Activated T-cell treated with anti-CD3 and anti-CD28 coated beads, Interleukin-2, amount 50 U/mL, for 72 hours (primary cell): ENCODE measurements at regions not wholly inside any gene's neighbourhood (a gene's known extent, or its start where the extent isn't known, plus 50 kb on each side); places are given as distances from the start of the nearest gene placed in this dataset.
A peak's percentile ranks its signal among the peaks of the same experiment; 100 is the strongest.

Experiments used
- ATAC-seq, 2 donors: fragments of 150-1000 bp; cut with Tn5 transposase; replicated peaks in 1 of 2; 2 replicates each; pipeline ENCODE4 v1.10.0; 2021; ENCODE audit warnings: moderate library complexity in 2 of 2, mild to moderate bottlenecking in 1 of 2
- DNase-seq, 2 donors: peaks; one replicate each; pipeline ENCODE4 v3.0.0; 2021 to 2022; ENCODE audit warnings: mixed read lengths in 1 of 2
- H3K27ac Mint-ChIP-seq: one replicate; pipeline ENCODE4 v1.8.0; 2022; ENCODE audit warnings: mild to moderate bottlenecking, moderate library complexity, mixed read lengths
- H3K27me3 Mint-ChIP-seq: one replicate; pipeline ENCODE4 v1.8.0; 2022; ENCODE audit warnings: low read depth, mixed read lengths
- H3K36me3 Mint-ChIP-seq, 2 donors: one replicate each; pipeline ENCODE4 v1.8.0; 2022; ENCODE audit warnings: mixed read lengths in 2 of 2, mild to moderate bottlenecking in 1 of 2; ENCODE audit not compliant: insufficient read depth in 2 of 2
- H3K4me1 Mint-ChIP-seq: one replicate; pipeline ENCODE4 v1.8.0; 2022; ENCODE audit warnings: low read depth, mixed read lengths
- H3K4me3 Mint-ChIP-seq, 2 donors: one replicate each; pipeline ENCODE4 v1.8.0; 2022; ENCODE audit warnings: mild to moderate bottlenecking in 2 of 2, mixed read lengths in 2 of 2, moderate library complexity in 2 of 2
- H3K9me3 Mint-ChIP-seq, 2 donors: one replicate each; pipeline ENCODE4 v1.8.0; 2022; ENCODE audit warnings: mixed read lengths in 2 of 2

DNA sequence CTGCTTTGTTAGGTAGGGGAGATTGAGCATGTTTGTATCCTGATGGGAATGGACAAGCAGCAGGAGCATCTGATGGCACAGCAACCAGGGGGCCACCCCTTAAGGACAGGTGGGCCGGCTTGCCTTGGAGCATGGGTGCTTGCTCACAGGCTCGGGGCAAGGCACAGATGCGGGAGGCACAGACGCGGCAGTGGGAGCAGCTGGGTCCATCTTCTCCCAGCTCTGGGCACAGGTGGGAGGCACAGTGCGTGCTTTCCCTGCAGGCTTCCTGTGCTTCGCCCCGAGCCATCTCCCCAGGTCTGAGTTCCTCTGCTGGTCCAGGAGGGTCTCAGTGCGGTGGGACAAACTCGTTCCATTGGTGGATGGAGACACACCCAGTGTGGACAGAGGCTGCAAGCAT lies 73.6 kb upstream of the BHLHE23 start:
- Mint-ChIP-seq H3K4me1 (no peaks in the 10 kb centered on the region), H3K4me3 (no peak overlapping the region), H3K27ac (no peak overlapping the region), H3K36me3 (peaks cover 5 to 13% of the 10 kb centered on the region in 2 donors), H3K9me3 (peaks cover 8 to 11% of the 10 kb centered on the region in 2 donors), H3K27me3 (peaks cover 19% of the 10 kb centered on the region)
- no peak for DNase-seq
- no peak for ATAC-seq

DNA sequence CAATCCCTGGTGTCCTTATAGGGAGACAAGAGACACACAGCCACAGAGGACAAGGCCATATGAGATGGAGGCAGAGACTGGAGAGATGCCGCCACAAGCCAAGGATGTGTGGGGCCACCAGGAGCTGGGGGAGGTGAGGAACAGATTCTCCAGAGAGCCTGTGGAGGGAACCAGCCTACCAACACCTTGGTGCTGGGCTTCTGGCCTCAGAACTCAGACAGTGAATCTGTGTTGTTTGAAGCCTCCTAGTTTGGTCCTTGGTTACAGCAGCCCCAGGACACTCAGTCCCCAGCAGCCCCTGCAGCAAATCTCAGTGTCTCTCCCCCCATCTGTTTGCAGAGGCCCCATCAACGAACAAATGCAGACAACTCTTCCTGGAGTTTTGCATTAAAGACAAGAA lies 73.2 kb upstream of the BHLHE23 start:
- no peak for DNase-seq
- Mint-ChIP-seq H3K9me3 (peaks cover 8 to 11% of the 10 kb centered on the region in 2 donors), H3K4me1 (no peaks in the 10 kb centered on the region), H3K4me3 (no peak overlapping the region), H3K36me3 (peaks cover 5 to 13% of the 10 kb centered on the region in 2 donors), H3K27me3 (peaks cover 19% of the 10 kb centered on the region), H3K27ac (no peak overlapping the region)
- ATAC-seq = no peak

DNA sequence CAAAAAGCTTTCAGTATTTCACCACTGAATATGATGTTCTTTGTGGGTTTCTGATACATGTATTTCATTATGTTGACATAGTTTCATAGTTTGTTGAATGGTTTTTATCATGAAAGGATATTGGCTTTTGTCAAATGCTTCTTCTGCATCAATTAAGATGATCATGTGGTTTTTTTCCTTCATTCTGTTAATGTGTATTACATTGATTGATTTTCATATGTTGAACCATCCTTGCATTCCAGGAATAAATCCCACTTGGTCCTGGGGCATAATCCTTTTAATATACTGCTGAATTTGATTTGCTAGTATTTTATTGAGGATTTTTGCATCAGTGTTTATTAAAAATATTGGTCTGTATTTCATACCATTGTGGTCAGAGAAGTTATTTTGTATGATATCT lies 70.9 kb upstream of the BHLHE23 start:
- H3K36me3 Mint-ChIP-seq = peaks cover 5 to 13% of the 10 kb centered on the region in 2 donors
- peaks cover 8 to 11% of the 10 kb centered on the region in 2 donors for H3K9me3 Mint-ChIP-seq
- DNase-seq = no peak
- H3K4me1 Mint-ChIP-seq = no peaks in the 10 kb centered on the region
- ATAC-seq = no peak
- H3K27me3 Mint-ChIP-seq = peaks cover 24% of the 10 kb centered on the region
- H3K27ac Mint-ChIP-seq = no peak overlapping the region
- H3K4me3 Mint-ChIP-seq = no peak overlapping the region

DNA sequence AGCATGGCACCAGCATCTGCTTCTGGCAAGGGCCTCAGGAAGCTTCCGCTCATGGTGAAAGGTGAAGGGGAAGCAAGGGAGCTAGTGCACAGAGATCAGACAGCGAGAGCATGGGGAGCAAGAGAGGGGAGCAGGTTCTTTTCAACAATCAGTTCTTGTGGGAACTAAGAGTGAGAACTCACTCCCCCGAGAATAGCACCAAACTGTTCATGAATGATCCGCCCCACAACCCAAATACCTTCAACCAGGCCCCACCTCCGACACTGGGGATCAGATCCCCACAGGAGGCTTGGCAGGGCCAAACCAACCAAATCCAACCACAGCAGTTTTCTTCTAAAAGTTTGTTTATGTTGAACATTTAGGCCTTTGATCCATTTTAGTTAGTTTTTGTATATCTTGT lies 69.7 kb upstream of the BHLHE23 start:
- Mint-ChIP-seq H3K27ac (no peak overlapping the region), H3K27me3 (peaks cover 28% of the 10 kb centered on the region), H3K9me3 (peaks cover 8 to 11% of the 10 kb centered on the region in 2 donors), H3K4me1 (no peaks in the 10 kb centered on the region), H3K4me3 (no peak overlapping the region), H3K36me3 (peaks cover 5 to 13% of the 10 kb centered on the region in 2 donors)
- ATAC-seq (no peak), DNase-seq (no peak)

DNA sequence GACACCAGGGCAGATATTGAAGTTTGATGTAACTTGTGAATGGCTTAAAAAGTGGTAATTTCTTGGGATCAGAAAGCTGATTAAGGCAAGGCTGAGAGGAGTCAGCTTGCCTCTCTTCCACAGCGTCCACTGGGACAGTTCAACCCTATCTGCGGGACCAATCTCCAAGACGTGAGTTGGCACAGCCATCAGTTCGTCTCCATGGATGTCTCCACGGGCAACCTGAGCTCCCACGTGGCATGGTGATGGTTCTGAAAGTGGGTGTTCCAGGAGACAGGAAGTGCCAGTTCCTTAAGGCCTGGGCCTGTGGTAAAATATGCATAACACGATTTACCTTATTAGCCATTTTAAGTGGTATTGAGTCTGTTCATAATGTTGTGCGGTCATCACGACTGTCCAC lies 67.9 kb upstream of the BHLHE23 start:
- ATAC-seq = no peak
- H3K4me3 Mint-ChIP-seq = no peak overlapping the region
- peaks cover 5 to 11% of the 10 kb centered on the region in 2 donors for H3K36me3 Mint-ChIP-seq
- peaks cover 8 to 11% of the 10 kb centered on the region in 2 donors for H3K9me3 Mint-ChIP-seq
- H3K27ac Mint-ChIP-seq = no peak overlapping the region
- no peak for DNase-seq
- H3K4me1 Mint-ChIP-seq = no peaks in the 10 kb centered on the region
- peaks cover 35% of the 10 kb centered on the region for H3K27me3 Mint-ChIP-seq

DNA sequence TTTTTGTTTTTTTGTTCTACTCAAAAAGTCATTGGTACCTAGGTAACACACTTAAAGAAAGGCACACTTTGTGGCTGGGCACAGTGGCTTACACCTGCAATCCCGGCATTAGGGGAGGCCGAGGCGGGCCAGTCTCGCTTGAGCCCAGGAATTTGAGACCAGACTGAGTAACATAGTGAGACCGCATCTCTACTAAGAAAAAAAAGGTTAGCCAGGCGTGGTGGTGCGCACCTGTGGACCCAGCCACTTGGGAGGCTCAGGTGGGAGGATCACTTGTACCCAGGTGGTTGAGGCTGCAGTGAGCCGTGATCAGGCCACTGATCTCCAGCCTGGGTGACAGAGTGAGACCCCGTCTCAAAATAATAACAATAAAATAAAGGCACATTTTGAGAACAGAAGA lies 67.4 kb upstream of the BHLHE23 start:
- Mint-ChIP-seq H3K4me1 (no peaks in the 10 kb centered on the region), H3K27ac (no peak overlapping the region), H3K36me3 (peaks cover 5 to 11% of the 10 kb centered on the region in 2 donors), H3K9me3 (peaks cover 8 to 11% of the 10 kb centered on the region in 2 donors), H3K27me3 (peaks cover 34% of the 10 kb centered on the region), H3K4me3 (no peak overlapping the region)
- ATAC-seq (no peak), DNase-seq (no peak)

DNA sequence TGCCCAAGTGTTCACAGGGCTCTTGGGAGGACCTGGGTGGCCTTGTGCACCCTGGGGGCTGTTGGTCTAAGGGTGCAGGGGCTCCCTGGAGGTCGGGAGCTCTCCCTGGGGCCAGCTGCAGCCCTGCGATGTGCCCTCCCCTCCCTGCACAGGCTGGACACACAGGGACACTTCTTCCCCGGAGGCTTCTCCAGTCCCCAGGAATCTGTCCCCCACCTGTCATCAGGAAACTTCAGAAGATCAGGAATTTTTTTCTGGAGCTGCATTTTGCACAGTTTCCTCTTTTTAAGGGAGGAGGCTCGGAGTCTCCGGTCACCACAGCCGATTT lies 66.9 kb upstream of the BHLHE23 start:
- DNase-seq (no peak), ATAC-seq (no peak)
- H3K27ac Mint-ChIP-seq = no peak overlapping the region
- H3K36me3 Mint-ChIP-seq = peaks cover 5 to 11% of the 10 kb centered on the region in 2 donors
- no peaks in the 10 kb centered on the region for H3K4me1 Mint-ChIP-seq
- H3K4me3 Mint-ChIP-seq = no peak overlapping the region
- H3K27me3 Mint-ChIP-seq = peaks cover 34% of the 10 kb centered on the region
- peaks cover 8 to 11% of the 10 kb centered on the region in 2 donors for H3K9me3 Mint-ChIP-seq

DNA sequence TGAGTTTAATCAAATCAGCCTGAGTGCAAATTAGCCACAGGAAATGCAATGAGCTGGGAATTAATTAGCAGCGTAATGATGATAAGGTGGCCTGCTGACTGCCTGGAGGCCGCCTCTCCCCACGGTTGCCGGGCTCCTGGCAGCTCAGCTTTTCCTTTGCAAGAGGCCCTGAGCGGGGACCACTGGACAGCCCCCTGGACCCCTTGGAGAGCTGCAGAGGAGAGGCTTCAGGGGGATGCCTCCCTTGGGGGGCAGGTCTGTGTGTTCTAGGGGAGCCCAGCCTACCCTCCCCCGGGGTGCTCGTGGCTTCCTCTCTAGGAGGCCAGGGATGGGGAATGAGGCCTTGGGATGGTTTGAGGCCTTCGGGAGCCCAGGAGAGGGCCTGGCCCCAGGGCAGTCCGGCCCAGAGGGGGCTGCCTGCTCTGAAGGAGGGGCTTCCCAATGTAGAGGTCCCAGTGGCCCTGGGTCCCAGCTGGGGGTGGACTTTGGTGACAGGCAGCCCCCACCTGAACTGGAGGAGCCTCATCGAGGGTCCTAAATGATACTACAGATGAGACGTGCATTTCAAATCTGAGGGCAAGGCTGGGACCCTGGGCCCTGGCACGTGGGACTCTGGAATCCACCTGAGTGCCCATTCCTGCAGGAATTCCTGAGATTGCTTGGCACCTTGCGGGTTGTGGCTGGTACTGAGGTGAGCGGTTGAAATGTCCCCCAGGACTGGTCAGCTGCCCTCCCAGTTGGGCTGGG lies 66.4 kb upstream of the BHLHE23 start:
- DNase-seq (no peak), ATAC-seq (no peak)
- H3K27me3 Mint-ChIP-seq = peaks cover 34% of the 10 kb centered on the region
- H3K36me3 Mint-ChIP-seq = peaks cover 2 to 9% of the 10 kb centered on the region in 2 donors
- peaks cover 7 to 8% of the 10 kb centered on the region in 2 donors for H3K9me3 Mint-ChIP-seq
- no peaks in the 10 kb centered on the region for H3K4me1 Mint-ChIP-seq
- H3K27ac Mint-ChIP-seq = no peak overlapping the region
- H3K4me3 Mint-ChIP-seq = peak overlapping the region in 1 of 2 donors; percentile 16

DNA sequence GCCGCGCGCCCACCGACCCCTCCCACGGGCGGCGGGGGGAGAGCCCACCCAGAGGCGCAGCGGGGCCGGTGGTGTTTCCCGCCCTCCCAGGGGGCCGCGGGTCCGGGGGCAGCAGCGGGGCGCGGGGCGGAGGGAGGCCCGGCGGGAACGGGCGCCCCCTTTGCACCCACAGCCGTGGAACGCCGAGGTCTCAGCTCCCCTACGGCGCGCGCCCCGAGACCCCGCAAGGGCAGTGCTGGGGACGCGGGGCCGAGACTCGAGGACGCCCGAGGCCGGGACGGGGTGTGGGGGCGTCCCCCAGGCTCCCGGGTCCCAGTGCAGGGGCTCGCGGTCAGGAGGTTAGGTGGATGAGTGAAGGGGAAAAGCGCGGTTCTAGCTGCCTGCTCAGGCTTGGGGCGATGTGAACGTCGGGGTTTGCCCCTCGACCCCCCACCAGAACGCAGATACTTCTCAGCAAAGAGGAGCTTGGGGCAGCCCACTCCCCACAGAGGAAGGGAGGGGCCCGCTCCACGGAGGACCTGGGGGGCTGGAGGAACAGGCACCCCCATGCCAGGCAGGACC lies 65.5 kb upstream of the BHLHE23 start:
- Mint-ChIP-seq H3K27me3 (peaks cover 34% of the 10 kb centered on the region), H3K9me3 (peaks cover 3 to 6% of the 10 kb centered on the region in 2 donors)

DNA sequence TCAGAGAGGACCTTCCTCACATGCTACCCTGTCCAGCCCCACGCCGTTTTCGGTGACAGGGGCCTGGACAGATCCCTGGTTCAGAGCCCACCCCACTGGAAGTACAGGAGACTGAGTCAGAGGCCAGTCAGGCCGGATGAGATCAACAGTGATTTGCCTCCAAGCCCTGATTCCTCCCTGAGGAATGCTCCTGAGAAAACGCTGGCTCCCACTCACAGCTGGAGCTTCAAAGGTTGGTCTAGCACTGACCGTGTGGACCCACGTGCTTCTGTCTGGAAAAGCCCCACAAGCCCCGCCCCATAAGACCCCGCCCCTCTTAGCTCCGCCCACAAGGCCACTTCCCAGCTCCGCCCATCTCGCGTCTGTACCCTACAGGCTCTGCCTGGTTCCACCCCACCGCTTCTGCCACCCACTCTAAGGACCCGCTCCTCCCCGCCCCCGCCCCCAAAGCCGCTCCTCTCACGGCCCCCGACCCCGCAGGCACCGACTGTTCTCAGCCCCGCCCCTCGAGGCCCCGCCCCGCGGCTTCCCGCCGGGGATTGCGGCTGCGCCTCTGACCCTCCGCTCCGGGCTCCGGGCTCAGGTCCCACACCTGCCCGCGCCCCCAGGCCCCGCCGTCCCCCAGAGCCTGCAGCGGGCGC lies 64.9 kb upstream of the BHLHE23 start:
- peaks cover 2 to 3% of the 10 kb centered on the region in 2 donors for H3K9me3 Mint-ChIP-seq
- H3K4me1 Mint-ChIP-seq = no peaks in the 10 kb centered on the region

More for the DNA sequence above, 65.5 kb upstream of the BHLHE23 start:
- DNase-seq (no peak), ATAC-seq (no peak)
- Mint-ChIP-seq H3K4me3 (no peak overlapping the region), H3K4me1 (no peaks in the 10 kb centered on the region), H3K36me3 (peaks cover 0 to 5% of the 10 kb centered on the region in 2 donors), H3K27ac (no peak overlapping the region)

DNA sequence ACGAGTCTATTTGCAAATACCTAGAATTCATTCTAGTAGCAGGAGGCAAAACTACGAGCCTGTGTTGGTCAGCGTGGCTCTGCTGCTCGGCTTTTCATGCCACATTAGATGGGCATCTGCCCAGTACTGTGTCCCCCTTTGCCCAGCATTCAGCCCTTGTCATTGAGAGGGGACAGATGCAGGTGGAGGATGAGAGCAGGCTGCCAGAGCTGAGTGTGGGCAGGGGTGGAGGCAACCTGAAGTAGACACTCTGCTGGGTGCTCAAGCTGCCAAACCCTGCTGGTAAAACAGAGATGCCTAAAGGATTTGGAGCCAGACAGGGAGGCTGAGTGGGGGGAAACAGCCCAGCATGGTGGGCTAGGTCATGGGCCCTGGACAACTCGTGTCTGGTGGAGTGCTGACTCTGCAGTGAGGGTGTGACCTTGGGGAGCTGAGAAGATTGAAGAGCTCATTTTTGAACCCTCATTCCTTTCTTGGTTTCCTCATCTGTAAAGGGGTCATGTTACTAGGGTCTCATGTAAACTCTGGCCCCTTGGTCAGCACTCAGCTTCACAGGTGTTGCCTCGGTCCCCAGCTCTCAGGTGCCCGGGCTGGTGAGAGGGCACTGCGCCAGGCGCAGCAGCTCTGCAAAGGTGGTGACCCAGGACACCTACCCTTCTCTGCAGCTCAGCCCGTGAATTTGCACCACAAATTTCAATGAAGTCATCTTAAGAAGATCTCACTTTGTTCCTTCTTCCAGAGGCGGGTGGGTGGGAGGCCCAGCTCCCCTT lies 64.2 kb upstream of the BHLHE23 start:
- Mint-ChIP-seq H3K27ac (no peak overlapping the region), H3K36me3 (no peaks in the 10 kb centered on the region), H3K9me3 (no peaks in the 10 kb centered on the region), H3K4me3 (no peak overlapping the region), H3K4me1 (no peaks in the 10 kb centered on the region), H3K27me3 (peaks cover 23% of the 10 kb centered on the region)
- DNase-seq (no peak), ATAC-seq (no peak)

More for the DNA sequence above, 64.9 kb upstream of the BHLHE23 start:
- Mint-ChIP-seq H3K27ac (no peak overlapping the region), H3K36me3 (peaks cover 0 to under 1% of the 10 kb centered on the region in 2 donors), H3K27me3 (peaks cover 30% of the 10 kb centered on the region), H3K4me3 (peak overlapping the region; percentile 45 to 63)
- DNase-seq (peak; percentile 14 to 21), ATAC-seq (peak; percentile 45 to 46)

DNA sequence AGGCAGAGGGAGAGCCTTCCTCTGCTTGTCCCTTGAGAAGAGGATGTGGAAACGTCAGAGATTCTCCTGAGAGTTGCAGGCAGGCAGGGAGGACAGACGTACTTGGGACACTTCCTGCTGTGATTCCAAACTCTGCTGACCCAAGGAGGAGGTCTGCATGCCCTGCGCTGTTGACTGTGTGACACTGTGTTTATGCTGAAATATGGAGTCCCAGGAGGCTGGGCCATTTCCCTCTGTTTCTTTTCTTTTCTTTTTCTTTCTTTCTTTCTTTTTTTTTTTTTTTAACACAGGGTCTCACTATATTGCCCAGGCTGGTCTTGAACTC lies 63.5 kb upstream of the BHLHE23 start:
- H3K9me3 Mint-ChIP-seq = no peaks in the 10 kb centered on the region
- H3K27ac Mint-ChIP-seq = no peak overlapping the region
- DNase-seq (no peak), ATAC-seq (no peak)
- no peaks in the 10 kb centered on the region for H3K36me3 Mint-ChIP-seq
- H3K4me1 Mint-ChIP-seq = no peaks in the 10 kb centered on the region
- H3K4me3 Mint-ChIP-seq = no peak overlapping the region
- peaks cover 22% of the 10 kb centered on the region for H3K27me3 Mint-ChIP-seq
